ENCODE measurements at regions not wholly inside any gene's neighbourhood (a gene's known extent, or its start where the extent isn't known, plus 50 kb on each side); places are given as distances from the start of the nearest gene placed in this dataset.

- TF ChIP-seq POLR2AphosphoS5 (IDR thresholded peaks at IDR 0.05; ENCODE audit: low read depth), result no peak
- TF ChIP-seq CTCF (conservative IDR thresholded peaks at IDR 0.05; ENCODE audit: low read depth in 2 of 2), result no peak
- TF ChIP-seq EZH2 (IDR thresholded peaks at IDR 0.05; ENCODE audit: low read depth, unreplicated experiment), result no peak
- no peak for TF ChIP-seq REST (IDR thresholded peaks at IDR 0.05; ENCODE audit: unreplicated experiment)
- no peak for TF ChIP-seq EZH2phosphoT487 (IDR thresholded peaks at IDR 0.05; ENCODE audit: unreplicated experiment)
- no peak for TF ChIP-seq ETS1 (IDR thresholded peaks at IDR 0.05)
- TF ChIP-seq ZNF331 (CRISPR knock-in tag; IDR thresholded peaks at IDR 0.05; ENCODE audit: low read depth), result no peak
- no peak for TF ChIP-seq JUNB (IDR thresholded peaks at IDR 0.05; ENCODE audit: unreplicated experiment)
Observed at GRCh38 chr22:49492741-49493251, 334.9 kb downstream of the BRD1 start.

All from GM23338 (cell line).